ENCODE measurements at regions not wholly inside any gene's neighbourhood (a gene's known extent, or its start where the extent isn't known, plus 50 kb on each side); places are given as distances from the start of the nearest gene placed in this dataset.
"Not testable (repeated sequence)": the region's sequence is repeated elsewhere in the genome, so short reads cannot be mapped to it uniquely, and the experiment has no call there.

DNA sequence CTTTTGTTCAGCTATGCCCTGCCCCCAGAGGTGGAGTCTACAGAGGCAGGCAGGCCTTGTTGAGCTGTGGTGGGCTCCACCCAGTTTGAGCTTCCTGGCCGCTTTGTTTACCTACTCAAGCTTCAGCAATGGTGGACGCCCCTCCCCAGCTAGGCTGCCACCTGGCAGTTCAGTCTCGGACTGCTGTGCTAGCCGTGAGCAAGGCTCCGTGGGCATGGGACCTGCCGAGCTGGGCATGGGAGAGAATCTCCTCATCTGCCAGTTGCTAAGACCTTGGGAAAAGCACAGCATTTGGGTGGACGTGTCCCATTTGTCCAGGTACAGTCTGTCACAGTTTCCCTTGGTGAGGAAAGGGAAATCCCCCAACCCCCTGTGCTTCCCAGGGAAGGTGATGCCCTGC, 270.0 kb upstream of the TCERG1L start:
- TF ChIP-seq, protein P1, sequence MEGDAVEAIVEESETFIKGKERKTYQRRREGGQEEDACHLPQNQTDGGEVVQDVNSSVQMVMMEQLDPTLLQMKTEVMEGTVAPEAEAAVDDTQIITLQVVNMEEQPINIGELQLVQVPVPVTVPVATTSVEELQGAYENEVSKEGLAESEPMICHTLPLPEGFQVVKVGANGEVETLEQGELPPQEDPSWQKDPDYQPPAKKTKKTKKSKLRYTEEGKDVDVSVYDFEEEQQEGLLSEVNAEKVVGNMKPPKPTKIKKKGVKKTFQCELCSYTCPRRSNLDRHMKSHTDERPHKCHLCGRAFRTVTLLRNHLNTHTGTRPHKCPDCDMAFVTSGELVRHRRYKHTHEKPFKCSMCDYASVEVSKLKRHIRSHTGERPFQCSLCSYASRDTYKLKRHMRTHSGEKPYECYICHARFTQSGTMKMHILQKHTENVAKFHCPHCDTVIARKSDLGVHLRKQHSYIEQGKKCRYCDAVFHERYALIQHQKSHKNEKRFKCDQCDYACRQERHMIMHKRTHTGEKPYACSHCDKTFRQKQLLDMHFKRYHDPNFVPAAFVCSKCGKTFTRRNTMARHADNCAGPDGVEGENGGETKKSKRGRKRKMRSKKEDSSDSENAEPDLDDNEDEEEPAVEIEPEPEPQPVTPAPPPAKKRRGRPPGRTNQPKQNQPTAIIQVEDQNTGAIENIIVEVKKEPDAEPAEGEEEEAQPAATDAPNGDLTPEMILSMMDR (IDR thresholded peaks at IDR 0.05; ENCODE audit: poor library complexity, severe bottlenecking): not testable (repeated sequence)
- not testable (repeated sequence) for TF ChIP-seq REST (IDR thresholded peaks at IDR 0.05; ENCODE audit: borderline replicate concordance); POLR2AphosphoS5 (IDR thresholded peaks at IDR 0.05)
